ENCODE measurements at regions not wholly inside any gene's neighbourhood (a gene's known extent, or its start where the extent isn't known, plus 50 kb on each side); places are given as distances from the start of the nearest gene placed in this dataset.

GRCh38 chr10:2494399-2494798 lies 572.9 kb upstream of the PFKP start:
- ATAC-seq (no peak), DNase-seq (no peak)
- no peak overlapping the region for H3K4me3 ChIP-seq
- H3K36me3 ChIP-seq, result no peaks in the 10 kb centered on the region
- no peak overlapping the region for H3K27ac ChIP-seq
- H3K4me1 ChIP-seq, result no peaks in the 10 kb centered on the region
- H3K27me3 ChIP-seq, result no peaks in the 10 kb centered on the region
- TF ChIP-seq POLR2A (IDR thresholded peaks at IDR 0.05) (no peak), CTCF (IDR thresholded peaks at IDR 0.05) (no peak)
- 33% methylated on average over 5 of the region's 6 CpGs for WGBS (ENCODE audit: insufficient coverage, low coverage, low lambda C conversion rate, missing lambda C conversion rate)
- intact Hi-C loops (cut with DNase I), result no loop called here
- no peaks in the 10 kb centered on the region for H3K9me3 ChIP-seq

- intact Hi-C loops (cut with DNase I), result no loop called here
- H3K27me3 ChIP-seq, result no peaks in the 10 kb centered on the region
- WGBS (ENCODE audit: insufficient coverage, low coverage, low lambda C conversion rate, missing lambda C conversion rate), result 62% methylated on average over 8 of the region's 10 CpGs
- DNase-seq, result no peak
- ATAC-seq, result no peak
- H3K27ac ChIP-seq, result no peak overlapping the region
- no peaks in the 10 kb centered on the region for H3K36me3 ChIP-seq
- no peaks in the 10 kb centered on the region for H3K9me3 ChIP-seq
- no peak overlapping the region for H3K4me3 ChIP-seq
- TF ChIP-seq POLR2A (IDR thresholded peaks at IDR 0.05), result no peak
- no peak for TF ChIP-seq CTCF (IDR thresholded peaks at IDR 0.05)
- no peaks in the 10 kb centered on the region for H3K4me1 ChIP-seq
These were observed 578.8 kb upstream of the PFKP start for GRCh38 chr10:2488446-2489005.

- intact Hi-C loops (cut with DNase I), result no loop called here
- Histone ChIP-seq H3K27ac (no peak overlapping the region), H3K27me3 (no peaks in the 10 kb centered on the region), H3K4me3 (no peak overlapping the region), H3K4me1 (no peaks in the 10 kb centered on the region), H3K36me3 (no peaks in the 10 kb centered on the region), H3K9me3 (no peaks in the 10 kb centered on the region)
- no peak for DNase-seq
- 51% methylated on average over 5 of the region's 5 CpGs for WGBS (ENCODE audit: insufficient coverage, low coverage, low lambda C conversion rate, missing lambda C conversion rate)
- TF ChIP-seq POLR2A (IDR thresholded peaks at IDR 0.05) (no peak), CTCF (IDR thresholded peaks at IDR 0.05) (no peak)
- no peak for ATAC-seq
These were observed 579.4 kb upstream of the PFKP start for GRCh38 chr10:2487921-2488320.

- TF ChIP-seq POLR2A (IDR thresholded peaks at IDR 0.05) (no peak), CTCF (IDR thresholded peaks at IDR 0.05) (no peak)
- no peak overlapping the region for H3K27ac ChIP-seq
- H3K4me3 ChIP-seq, result no peak overlapping the region
- DNase-seq (no peak), ATAC-seq (no peak)
- H3K9me3 ChIP-seq, result no peaks in the 10 kb centered on the region
- H3K36me3 ChIP-seq, result no peaks in the 10 kb centered on the region
- intact Hi-C loops (cut with DNase I), result no loop called here
- no peaks in the 10 kb centered on the region for H3K4me1 ChIP-seq
- H3K27me3 ChIP-seq, result no peaks in the 10 kb centered on the region
- 24% methylated on average over 2 of the region's 2 CpGs for WGBS (ENCODE audit: insufficient coverage, low coverage, low lambda C conversion rate, missing lambda C conversion rate)
These were observed 588.7 kb upstream of the PFKP start for GRCh38 chr10:2478656-2479055.

Measured in right lobe of liver (tissue), 6 donors.